ENCODE measurements at regions not wholly inside any gene's neighbourhood (a gene's known extent, or its start where the extent isn't known, plus 50 kb on each side); places are given as distances from the start of the nearest gene placed in this dataset.

GRCh38 chr22:34834059-34834458 is 231.9 kb upstream of the ISX start:
- no peak for TF ChIP-seq POLR2AphosphoS5 (IDR thresholded peaks at IDR 0.05)
- no peak for TF ChIP-seq POLR2A (IDR thresholded peaks at IDR 0.05; ENCODE audit: low read depth)
- TF ChIP-seq EP300 (IDR thresholded peaks at IDR 0.05): no peak
